ENCODE measurements at regions not wholly inside any gene's neighbourhood (a gene's known extent, or its start where the extent isn't known, plus 50 kb on each side); places are given as distances from the start of the nearest gene placed in this dataset.

DNA sequence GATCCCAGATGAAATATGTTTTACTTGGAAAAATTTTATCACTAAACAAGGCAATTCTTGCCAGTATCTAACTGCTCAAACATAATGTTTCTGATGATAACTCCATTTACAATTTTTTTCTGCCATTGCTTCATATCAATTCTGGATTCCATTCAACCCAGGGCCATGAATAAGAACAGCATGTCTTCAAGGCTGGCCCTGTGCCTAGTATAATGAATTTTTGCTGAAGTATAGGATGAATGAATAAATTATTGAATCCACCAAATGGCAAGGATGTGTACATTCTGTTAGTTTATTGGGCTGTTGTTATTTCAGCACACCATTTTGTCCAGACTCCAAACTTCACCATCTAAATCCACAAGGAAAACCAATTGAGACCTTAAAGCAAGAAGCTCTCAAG, 414.7 kb downstream of the HS3ST3B1 start:
- H3K27ac Mint-ChIP-seq: no peak overlapping the region
- no peak overlapping the region for H3K4me3 Mint-ChIP-seq
- no peaks in the 10 kb centered on the region; the same call in 1 of the 2 replicates for H3K4me1 Mint-ChIP-seq (ENCODE audit: low read depth)
- no peaks in the 10 kb centered on the region for H3K36me3 Mint-ChIP-seq (ENCODE audit: low read depth)
- no peak for DNase-seq
- H3K27me3 Mint-ChIP-seq (ENCODE audit: insufficient read depth): peaks cover 8% of the 10 kb centered on the region
- TF ChIP-seq CTCF (IDR thresholded peaks at IDR 0.05): no peak
- no peaks in the 10 kb centered on the region; the same call in none of the 2 replicates for H3K9me3 Mint-ChIP-seq

- Mint-ChIP-seq H3K9me3 (no peaks in the 10 kb centered on the region; the same call in 1 of the 2 replicates), H3K27me3 (ENCODE audit: insufficient read depth) (no peaks in the 10 kb centered on the region; the same call in 1 of the 2 replicates), H3K36me3 (ENCODE audit: low read depth) (no peaks in the 10 kb centered on the region), H3K4me1 (ENCODE audit: low read depth) (no peaks in the 10 kb centered on the region; the same call in 1 of the 2 replicates), H3K4me3 (no peak overlapping the region), H3K27ac (no peak overlapping the region)
- no peak for DNase-seq
- no peak for TF ChIP-seq CTCF (IDR thresholded peaks at IDR 0.05)
These were observed 411.7 kb downstream of the HS3ST3B1 start for GRCh38 chr17:14712611-14713021.

DNA sequence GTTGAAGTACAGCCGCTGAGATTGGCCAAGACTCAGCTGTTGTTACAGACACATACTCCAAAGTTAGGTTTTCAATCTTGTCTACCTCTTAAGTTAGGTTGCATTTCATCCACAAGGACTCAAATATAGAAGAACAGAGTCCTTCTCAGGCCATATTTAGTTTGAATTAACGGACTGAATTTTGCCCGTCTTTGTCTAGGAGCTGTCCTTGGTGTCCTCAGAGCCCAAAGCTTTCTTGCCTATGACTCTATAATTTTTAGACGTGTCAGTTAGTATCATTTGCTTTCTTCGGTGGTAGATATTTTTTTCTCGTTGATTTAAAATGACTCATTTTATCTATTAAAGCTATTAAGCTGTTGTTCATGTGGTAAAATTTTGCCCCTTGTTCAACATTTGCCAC, 403.2 kb downstream of the HS3ST3B1 start:
- no peaks in the 10 kb centered on the region for H3K4me1 Mint-ChIP-seq (ENCODE audit: low read depth)
- TF ChIP-seq CTCF (IDR thresholded peaks at IDR 0.05): no peak
- H3K4me3 Mint-ChIP-seq: no peak overlapping the region
- H3K27ac Mint-ChIP-seq: no peak overlapping the region
- no peaks in the 10 kb centered on the region; the same call in 1 of the 2 replicates for H3K9me3 Mint-ChIP-seq
- H3K36me3 Mint-ChIP-seq (ENCODE audit: low read depth): no peaks in the 10 kb centered on the region
- H3K27me3 Mint-ChIP-seq (ENCODE audit: insufficient read depth): peaks cover 4% of the 10 kb centered on the region
- no peak for DNase-seq

DNA sequence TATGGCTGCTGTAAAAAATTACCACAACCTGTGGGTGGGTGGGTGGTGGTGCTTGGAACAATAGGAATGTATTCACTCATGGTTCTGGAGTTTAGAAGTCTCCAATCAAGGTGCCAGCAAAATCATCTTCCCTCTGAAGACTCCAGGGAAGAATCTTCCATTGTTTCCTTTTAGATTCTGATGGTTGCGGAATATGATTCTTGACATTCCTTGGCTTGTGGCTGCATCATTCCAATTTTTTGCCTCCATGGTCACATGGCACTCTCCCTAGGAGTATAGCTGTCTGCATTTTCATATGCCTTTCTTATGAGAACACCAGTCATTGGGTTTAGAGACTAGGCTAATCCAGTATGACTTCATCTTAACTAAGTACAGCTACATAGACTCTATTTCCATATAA, 401.0 kb downstream of the HS3ST3B1 start:
- H3K27me3 Mint-ChIP-seq (ENCODE audit: insufficient read depth): peaks cover 4% of the 10 kb centered on the region
- no peaks in the 10 kb centered on the region for H3K36me3 Mint-ChIP-seq (ENCODE audit: low read depth)
- no peak overlapping the region for H3K4me3 Mint-ChIP-seq
- TF ChIP-seq CTCF (IDR thresholded peaks at IDR 0.05): no peak
- no peak overlapping the region for H3K27ac Mint-ChIP-seq
- no peaks in the 10 kb centered on the region; the same call in 1 of the 2 replicates for H3K9me3 Mint-ChIP-seq
- DNase-seq: no peak
- H3K4me1 Mint-ChIP-seq (ENCODE audit: low read depth): no peaks in the 10 kb centered on the region

GRCh38 chr17:14699574-14700185, 398.8 kb downstream of the HS3ST3B1 start:
- Mint-ChIP-seq H3K27ac (no peak overlapping the region), H3K4me1 (ENCODE audit: low read depth) (no peaks in the 10 kb centered on the region), H3K27me3 (ENCODE audit: insufficient read depth) (peaks cover 7% of the 10 kb centered on the region), H3K4me3 (no peak overlapping the region), H3K9me3 (no peaks in the 10 kb centered on the region; the same call in 1 of the 2 replicates), H3K36me3 (ENCODE audit: low read depth) (no peaks in the 10 kb centered on the region)
- DNase-seq: no peak
- no peak for TF ChIP-seq CTCF (IDR thresholded peaks at IDR 0.05)
